ENCODE measurements at regions not wholly inside any gene's neighbourhood (a gene's known extent, or its start where the extent isn't known, plus 50 kb on each side); places are given as distances from the start of the nearest gene placed in this dataset.

DNA sequence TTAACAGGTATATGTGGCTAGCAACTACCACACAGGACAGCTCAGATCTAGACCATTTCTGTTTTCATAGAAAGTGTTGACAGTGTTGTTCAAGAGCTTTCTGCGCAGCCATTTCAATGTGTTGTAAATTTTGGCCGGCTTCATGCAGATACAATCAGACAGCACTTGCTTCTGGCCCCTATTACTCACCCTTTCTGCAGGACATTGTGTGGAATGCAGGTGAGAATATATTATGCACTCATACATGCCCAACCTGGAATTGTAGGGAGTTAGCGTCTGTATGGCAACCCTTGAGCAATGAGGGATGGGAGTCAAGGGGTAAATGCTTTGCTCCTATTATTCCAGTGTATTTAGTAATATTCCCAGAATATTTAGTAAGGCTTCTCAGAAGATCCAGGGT lies 180.9 kb upstream of the PLXNA2 start:
- TF ChIP-seq EZH2 (IDR thresholded peaks at IDR 0.05; ENCODE audit: borderline replicate concordance, insufficient read depth, low read length, poor library complexity, severe bottlenecking) (no peak), POLR2AphosphoS5 (IDR thresholded peaks at IDR 0.05) (no peak), MXI1 (conservative IDR thresholded peaks at IDR 0.05; ENCODE audit: poor library complexity, severe bottlenecking) (no peak), EP300 (conservative IDR thresholded peaks at IDR 0.05; ENCODE audit: poor library complexity, severe bottlenecking) (no peak), TAF1 (IDR thresholded peaks at IDR 0.05; ENCODE audit: low read depth) (no peak), SMC3 (conservative IDR thresholded peaks at IDR 0.05; ENCODE audit: poor library complexity) (no peak), RAD21 (conservative IDR thresholded peaks at IDR 0.05) (no peak)
- TF ChIP-seq, protein P1, sequence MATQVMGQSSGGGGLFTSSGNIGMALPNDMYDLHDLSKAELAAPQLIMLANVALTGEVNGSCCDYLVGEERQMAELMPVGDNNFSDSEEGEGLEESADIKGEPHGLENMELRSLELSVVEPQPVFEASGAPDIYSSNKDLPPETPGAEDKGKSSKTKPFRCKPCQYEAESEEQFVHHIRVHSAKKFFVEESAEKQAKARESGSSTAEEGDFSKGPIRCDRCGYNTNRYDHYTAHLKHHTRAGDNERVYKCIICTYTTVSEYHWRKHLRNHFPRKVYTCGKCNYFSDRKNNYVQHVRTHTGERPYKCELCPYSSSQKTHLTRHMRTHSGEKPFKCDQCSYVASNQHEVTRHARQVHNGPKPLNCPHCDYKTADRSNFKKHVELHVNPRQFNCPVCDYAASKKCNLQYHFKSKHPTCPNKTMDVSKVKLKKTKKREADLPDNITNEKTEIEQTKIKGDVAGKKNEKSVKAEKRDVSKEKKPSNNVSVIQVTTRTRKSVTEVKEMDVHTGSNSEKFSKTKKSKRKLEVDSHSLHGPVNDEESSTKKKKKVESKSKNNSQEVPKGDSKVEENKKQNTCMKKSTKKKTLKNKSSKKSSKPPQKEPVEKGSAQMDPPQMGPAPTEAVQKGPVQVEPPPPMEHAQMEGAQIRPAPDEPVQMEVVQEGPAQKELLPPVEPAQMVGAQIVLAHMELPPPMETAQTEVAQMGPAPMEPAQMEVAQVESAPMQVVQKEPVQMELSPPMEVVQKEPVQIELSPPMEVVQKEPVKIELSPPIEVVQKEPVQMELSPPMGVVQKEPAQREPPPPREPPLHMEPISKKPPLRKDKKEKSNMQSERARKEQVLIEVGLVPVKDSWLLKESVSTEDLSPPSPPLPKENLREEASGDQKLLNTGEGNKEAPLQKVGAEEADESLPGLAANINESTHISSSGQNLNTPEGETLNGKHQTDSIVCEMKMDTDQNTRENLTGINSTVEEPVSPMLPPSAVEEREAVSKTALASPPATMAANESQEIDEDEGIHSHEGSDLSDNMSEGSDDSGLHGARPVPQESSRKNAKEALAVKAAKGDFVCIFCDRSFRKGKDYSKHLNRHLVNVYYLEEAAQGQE (IDR thresholded peaks at IDR 0.05; ENCODE audit: borderline replicate concordance), result no peak
- TF ChIP-seq, protein P2, sequence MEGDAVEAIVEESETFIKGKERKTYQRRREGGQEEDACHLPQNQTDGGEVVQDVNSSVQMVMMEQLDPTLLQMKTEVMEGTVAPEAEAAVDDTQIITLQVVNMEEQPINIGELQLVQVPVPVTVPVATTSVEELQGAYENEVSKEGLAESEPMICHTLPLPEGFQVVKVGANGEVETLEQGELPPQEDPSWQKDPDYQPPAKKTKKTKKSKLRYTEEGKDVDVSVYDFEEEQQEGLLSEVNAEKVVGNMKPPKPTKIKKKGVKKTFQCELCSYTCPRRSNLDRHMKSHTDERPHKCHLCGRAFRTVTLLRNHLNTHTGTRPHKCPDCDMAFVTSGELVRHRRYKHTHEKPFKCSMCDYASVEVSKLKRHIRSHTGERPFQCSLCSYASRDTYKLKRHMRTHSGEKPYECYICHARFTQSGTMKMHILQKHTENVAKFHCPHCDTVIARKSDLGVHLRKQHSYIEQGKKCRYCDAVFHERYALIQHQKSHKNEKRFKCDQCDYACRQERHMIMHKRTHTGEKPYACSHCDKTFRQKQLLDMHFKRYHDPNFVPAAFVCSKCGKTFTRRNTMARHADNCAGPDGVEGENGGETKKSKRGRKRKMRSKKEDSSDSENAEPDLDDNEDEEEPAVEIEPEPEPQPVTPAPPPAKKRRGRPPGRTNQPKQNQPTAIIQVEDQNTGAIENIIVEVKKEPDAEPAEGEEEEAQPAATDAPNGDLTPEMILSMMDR (IDR thresholded peaks at IDR 0.05; ENCODE audit: poor library complexity, severe bottlenecking), result no peak
- Histone ChIP-seq H3K79me2 (replicated peaks; ENCODE audit: insufficient read depth, low read length) (no peaks in the 10 kb centered on the region), H3K9me2 (ENCODE audit: insufficient read depth, low read length) (no peaks in the 10 kb centered on the region), H2AFZ (ENCODE audit: low read depth, low read length) (no peak overlapping the region), H4K20me1 (ENCODE audit: insufficient read depth) (no peaks in the 10 kb centered on the region), H3K9me3 (ENCODE audit: low read length) (no peaks in the 10 kb centered on the region), H3K27ac (ENCODE audit: low read length) (no peak overlapping the region), H3F3A (ENCODE audit: insufficient read depth, low read length, poor library complexity, severe bottlenecking) (no peaks in the 10 kb centered on the region), H3K4me3 (ENCODE audit: low read length) (no peak overlapping the region), H3K4me2 (ENCODE audit: low read length) (no peak overlapping the region), H3K9ac (ENCODE audit: low read length) (no peak overlapping the region), H3K36me3 (ENCODE audit: insufficient read depth, low read length) (no peaks in the 10 kb centered on the region), H3K27me3 (ENCODE audit: insufficient read depth, low read depth, low read length) (no peaks in the 10 kb centered on the region)

DNA sequence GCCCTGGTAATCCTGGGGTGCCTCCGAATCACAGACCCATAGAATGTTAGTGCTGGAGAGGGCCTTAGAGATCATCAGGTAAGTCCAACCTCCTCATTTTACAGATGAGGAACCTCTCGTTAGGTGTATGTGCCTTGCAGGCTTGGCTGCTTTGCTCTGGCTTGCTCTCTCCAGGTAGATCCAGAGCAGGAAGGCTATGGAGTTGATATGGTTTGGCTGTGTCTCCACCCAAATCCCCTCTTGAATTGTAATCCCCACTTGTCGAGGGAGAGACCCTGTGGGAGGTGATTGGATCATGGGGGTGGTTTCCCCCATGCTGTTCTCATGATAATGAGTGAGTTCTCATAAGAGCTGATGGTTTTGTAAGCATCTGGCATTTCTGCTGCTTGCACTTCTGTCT lies 186.0 kb upstream of the PLXNA2 start:
- Histone ChIP-seq H3K27me3 (ENCODE audit: insufficient read depth, low read depth, low read length) (no peaks in the 10 kb centered on the region), H3K79me2 (replicated peaks; ENCODE audit: insufficient read depth, low read length) (no peaks in the 10 kb centered on the region), H3K9me3 (ENCODE audit: low read length) (no peaks in the 10 kb centered on the region), H3K27ac (ENCODE audit: low read length) (no peak overlapping the region), H3K36me3 (ENCODE audit: insufficient read depth, low read length) (no peaks in the 10 kb centered on the region), H3K9ac (ENCODE audit: low read length) (no peak overlapping the region), H3K9me2 (ENCODE audit: insufficient read depth, low read length) (no peaks in the 10 kb centered on the region), H2AFZ (ENCODE audit: low read depth, low read length) (no peak overlapping the region), H3F3A (ENCODE audit: insufficient read depth, low read length, poor library complexity, severe bottlenecking) (no peaks in the 10 kb centered on the region), H4K20me1 (ENCODE audit: insufficient read depth) (no peaks in the 10 kb centered on the region), H3K4me3 (ENCODE audit: low read length) (no peak overlapping the region), H3K4me2 (ENCODE audit: low read length) (no peak overlapping the region)
- TF ChIP-seq EZH2 (IDR thresholded peaks at IDR 0.05; ENCODE audit: borderline replicate concordance, insufficient read depth, low read length, poor library complexity, severe bottlenecking), result no peak
- TF ChIP-seq, protein P1 (IDR thresholded peaks at IDR 0.05; ENCODE audit: borderline replicate concordance), result no peak
- no peak for TF ChIP-seq EP300 (conservative IDR thresholded peaks at IDR 0.05; ENCODE audit: poor library complexity, severe bottlenecking)
- TF ChIP-seq RAD21 (conservative IDR thresholded peaks at IDR 0.05), result no peak
- TF ChIP-seq, protein P2 (IDR thresholded peaks at IDR 0.05; ENCODE audit: poor library complexity, severe bottlenecking), result no peak
- TF ChIP-seq MXI1 (conservative IDR thresholded peaks at IDR 0.05; ENCODE audit: poor library complexity, severe bottlenecking), result no peak
- TF ChIP-seq SMC3 (conservative IDR thresholded peaks at IDR 0.05; ENCODE audit: poor library complexity), result no peak
- no peak for TF ChIP-seq POLR2AphosphoS5 (IDR thresholded peaks at IDR 0.05)
